GM23338 (cell line): ENCODE measurements at regions not wholly inside any gene's neighbourhood (a gene's known extent, or its start where the extent isn't known, plus 50 kb on each side); places are given as distances from the start of the nearest gene placed in this dataset.

Experiments used
- ATAC-seq: fragments of 200-7000 bp; cut with Tn5 transposase; 3 replicates; pipeline ENCODE4 v1.9.1; 2020
- DNase-seq: peaks from one replicate; pipeline ENCODE4 v3.0.0-alpha.2; 2015; ENCODE audit warnings: low spot score
- H2AFZ ChIP-seq: fragments of 200-600 bp; sonication (generic); 2 replicates; pipeline ENCODE4 v1.8.0; 2016; ENCODE audit warnings: antibody characterized with exemption, mild to moderate bottlenecking, moderate library complexity
- H3F3A ChIP-seq: fragments of 200-600 bp; sonication (generic); replicated peaks from 2 replicates; pipeline ENCODE4 v1.8.0; 2017; ENCODE audit warnings: antibody characterized with exemption, mixed run types, low read depth
- H3K27ac ChIP-seq: fragments of 200-600 bp; sonication (generic); 2 replicates; pipeline ENCODE4 v1.6.1; 2016; ENCODE audit warnings: low read depth
- H3K27me3 ChIP-seq: fragments of 200-600 bp; sonication (generic); 2 replicates; pipeline ENCODE4 v1.8.0; 2016; ENCODE audit warnings: mild to moderate bottlenecking, mixed run types, moderate library complexity; ENCODE audit not compliant: insufficient read depth
- H3K36me3 ChIP-seq: fragments of 200-600 bp; sonication (generic); 2 replicates; pipeline ENCODE4 v1.8.0; 2016; ENCODE audit warnings: mild to moderate bottlenecking; ENCODE audit not compliant: insufficient read depth
- H3K4me1 ChIP-seq: fragments of 200-600 bp; sonication (generic); 2 replicates; pipeline ENCODE4 v1.8.0; 2016; ENCODE audit warnings: mild to moderate bottlenecking, moderate library complexity; ENCODE audit not compliant: insufficient read depth
- H3K4me2 ChIP-seq: fragments of 200-600 bp; sonication (generic); 2 replicates; pipeline ENCODE4 v1.7.1; 2017; ENCODE audit warnings: mixed run types
- H3K4me3 ChIP-seq: fragments of 200-600 bp; sonication (generic); 2 replicates; pipeline ENCODE4 v1.6.1; 2016; ENCODE audit warnings: mixed run types
- H3K79me2 ChIP-seq: fragments of 200-600 bp; sonication (generic); replicated peaks from 2 replicates; pipeline ENCODE4 v1.8.0; 2017; ENCODE audit warnings: mild to moderate bottlenecking; ENCODE audit not compliant: insufficient read depth
- H3K9me2 ChIP-seq: fragments of 200-600 bp; sonication (generic); 2 replicates; pipeline ENCODE4 v1.8.0; 2017; ENCODE audit not compliant: insufficient read depth
- H4K20me1 ChIP-seq: fragments of 200-600 bp; sonication (generic); replicated peaks from 2 replicates; pipeline ENCODE4 v1.8.0; 2017; ENCODE audit warnings: mild to moderate bottlenecking; ENCODE audit not compliant: insufficient read depth
- H3K27ac Mint-ChIP-seq: 2 replicates; pipeline ENCODE4 v1.8.0; 2020; ENCODE audit warnings: inconsistent platforms, mild to moderate bottlenecking, moderate library complexity, mixed read lengths
- H3K27me3 Mint-ChIP-seq: 3 replicates; pipeline ENCODE4 v1.8.0; 2022; ENCODE audit warnings: low read depth, mild to moderate bottlenecking, moderate library complexity, mixed read lengths, inconsistent platforms; ENCODE audit not compliant: insufficient read depth, poor library complexity
- H3K36me3 Mint-ChIP-seq: 3 replicates; pipeline ENCODE4 v1.8.0; 2021; ENCODE audit warnings: low read depth, mild to moderate bottlenecking, inconsistent platforms, moderate library complexity, mixed read lengths
- H3K4me1 Mint-ChIP-seq: 3 replicates; pipeline ENCODE4 v1.8.0; 2020; ENCODE audit warnings: mild to moderate bottlenecking, inconsistent platforms, mixed read lengths
- H3K4me3 Mint-ChIP-seq: 3 replicates; pipeline ENCODE4 v1.8.0; 2021; ENCODE audit warnings: moderate library complexity, mild to moderate bottlenecking, inconsistent platforms, mixed read lengths
- H3K9me3 Mint-ChIP-seq: 3 replicates; pipeline ENCODE4 v1.8.0; 2020; ENCODE audit warnings: moderate library complexity, mild to moderate bottlenecking, inconsistent platforms, mixed read lengths
- CREB1 ChIP-seq: fragments of 250-450 bp; sonication (Bioruptor Pico); IDR thresholded peaks from 2 replicates; pipeline ENCODE4 v1.5.0; 2020; ENCODE audit warnings: low read depth, mild to moderate bottlenecking, moderate library complexity
- CTCF ChIP-seq, 2 experiments: fragments of 200-600 bp in 1 of 2; sonication (generic) in 1 of 2; conservative IDR thresholded peaks; 2 replicates each; pipeline versions ENCODE4 v1.5.1 to v1.6.1; 2016 to 2017; ENCODE audit warnings: antibody characterized with exemption in 2 of 2, low read depth in 2 of 2, mild to moderate bottlenecking in 2 of 2, moderate library complexity in 1 of 2
- ETS1 ChIP-seq: IDR thresholded peaks from 2 replicates; pipeline ENCODE4 v1.6.1; 2016; ENCODE audit warnings: antibody characterized with exemption
- EZH2 ChIP-seq: fragments of 200-600 bp; sonication (generic); IDR thresholded peaks from one replicate; pipeline ENCODE4 v1.8.0; 2017; ENCODE audit warnings: antibody characterized with exemption, mild to moderate bottlenecking, low read depth; ENCODE audit not compliant: unreplicated experiment
- JUNB ChIP-seq: IDR thresholded peaks from one replicate; pipeline ENCODE4 v1.6.1; 2016; ENCODE audit warnings: antibody characterized with exemption; ENCODE audit not compliant: unreplicated experiment
- NANOG ChIP-seq: IDR thresholded peaks from 2 replicates; pipeline ENCODE4 v1.6.1; 2016; ENCODE audit warnings: antibody characterized with exemption, borderline replicate concordance
- POLR2AphosphoS5 ChIP-seq: IDR thresholded peaks from 2 replicates; pipeline ENCODE4 v1.6.1; 2016; ENCODE audit warnings: antibody characterized with exemption, low read depth
- REST ChIP-seq: IDR thresholded peaks from one replicate; pipeline ENCODE4 v1.6.1; 2018; ENCODE audit warnings: antibody characterized with exemption; ENCODE audit not compliant: unreplicated experiment
- STAT1 ChIP-seq: IDR thresholded peaks from one replicate; pipeline ENCODE4 v1.6.1; 2016; ENCODE audit warnings: antibody characterized with exemption; ENCODE audit not compliant: unreplicated experiment
- ZNF114 ChIP-seq: fragments of 250-450 bp; sonication (Bioruptor Pico); IDR thresholded peaks from 2 replicates; pipeline ENCODE4 v1.5.0; 2020; ENCODE audit warnings: mild to moderate bottlenecking, moderate library complexity
- ZNF331 ChIP-seq: fragments of 250-450 bp; sonication (Bioruptor Pico); IDR thresholded peaks from 2 replicates; pipeline ENCODE4 v1.5.0; 2020; ENCODE audit warnings: low read depth, mild to moderate bottlenecking, moderate library complexity
- ZNF462 ChIP-seq: fragments of 250-450 bp; sonication (Bioruptor Pico); IDR thresholded peaks from 2 replicates; pipeline ENCODE4 v1.5.0; 2020; ENCODE audit warnings: mild to moderate bottlenecking, moderate library complexity

- TF ChIP-seq ZNF462, result no peak
Measured at GRCh38 chr17:27206447-27206846, 87.5 kb upstream of the WSB1 start (continued).

- Mint-ChIP-seq H3K4me1 (no peaks in the 10 kb centered on the region), H3K9me3 (peaks cover 63% of the 10 kb centered on the region), H3K36me3 (no peaks in the 10 kb centered on the region), H3K4me3 (no peak overlapping the region), H3K27ac (no peak overlapping the region), H3K27me3 (peaks cover 2% of the 10 kb centered on the region)
- H4K20me1 ChIP-seq, result no peaks in the 10 kb centered on the region
- no peaks in the 10 kb centered on the region for H3K79me2 ChIP-seq
- no peak for ATAC-seq
- DNase-seq, result no peak
- no peaks in the 10 kb centered on the region for H3K9me2 ChIP-seq
- no peaks in the 10 kb centered on the region for H3K4me1 ChIP-seq
- H3K27me3 ChIP-seq, result no peaks in the 10 kb centered on the region
- H3K4me2 ChIP-seq, result no peak overlapping the region
- H3K27ac ChIP-seq, result no peak overlapping the region
- H3K4me3 ChIP-seq, result no peak overlapping the region
- H2AFZ ChIP-seq, result no peak overlapping the region
- H3F3A ChIP-seq, result no peaks in the 10 kb centered on the region
- H3K36me3 ChIP-seq, result no peaks in the 10 kb centered on the region
- no peak for TF ChIP-seq ZNF331 (CRISPR knock-in tag)
- no peak for TF ChIP-seq REST
- TF ChIP-seq POLR2AphosphoS5, result no peak
- TF ChIP-seq JUNB, result no peak
- no peak for TF ChIP-seq CTCF (conservative IDR thresholded peaks at IDR 0.05; ENCODE audit: low read depth in 2 of 2)
- no peak for TF ChIP-seq ZNF114 (CRISPR knock-in tag)
- no peak for TF ChIP-seq ETS1
- TF ChIP-seq STAT1, result no peak
- no peak for TF ChIP-seq EZH2
- no peak for TF ChIP-seq NANOG
- no peak for TF ChIP-seq CREB1 (CRISPR knock-in tag)
Measured at GRCh38 chr17:27207073-27207513, 86.8 kb upstream of the WSB1 start.
